ENCODE measurements at regions not wholly inside any gene's neighbourhood (a gene's known extent, or its start where the extent isn't known, plus 50 kb on each side); places are given as distances from the start of the nearest gene placed in this dataset.

DNA sequence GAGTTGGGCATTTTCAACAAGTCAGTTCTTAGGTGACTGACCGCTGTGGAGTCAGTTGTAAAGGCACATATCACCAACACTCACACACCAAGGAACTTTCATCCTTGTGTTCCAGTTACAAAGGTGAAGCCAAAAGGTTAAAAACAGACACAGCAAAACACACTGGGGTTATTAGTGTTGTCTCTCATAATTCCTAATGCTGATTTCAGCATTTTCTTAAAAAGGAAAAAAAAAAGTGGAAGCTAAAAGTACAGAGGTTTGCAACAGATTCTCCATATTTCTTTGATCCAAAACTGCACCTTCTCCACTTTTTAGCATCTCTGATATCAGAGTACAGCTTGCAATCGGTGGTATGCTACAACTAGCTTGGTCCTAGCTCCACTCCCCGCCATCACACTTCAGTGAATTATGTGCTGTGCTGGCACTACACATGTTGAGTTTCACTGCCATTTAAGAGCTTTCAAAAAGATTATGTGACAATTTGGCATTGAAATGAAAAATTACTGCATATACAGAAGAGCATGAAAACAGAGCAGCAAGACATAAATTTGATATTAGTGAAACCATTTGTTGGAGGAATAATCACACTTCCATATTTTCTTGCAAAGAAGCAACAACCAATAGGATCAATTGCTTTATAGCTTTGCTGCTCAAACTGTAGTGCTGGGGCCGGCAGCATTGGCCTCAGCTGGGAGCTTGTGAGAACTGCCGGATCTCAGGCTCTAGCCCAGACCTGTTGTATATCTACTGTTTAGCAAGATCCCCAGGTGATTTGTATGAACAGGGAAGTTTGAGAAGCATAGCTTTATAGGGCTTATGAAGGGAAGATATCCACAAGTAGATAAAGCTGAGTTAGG is 62.3 kb upstream of the DAPL1 start:
- Histone ChIP-seq H3K9me3 (ENCODE audit: insufficient read depth, low read depth, low read length) (no peaks in the 10 kb centered on the region), H3K27me3 (ENCODE audit: insufficient read depth, low read length, poor library complexity, severe bottlenecking) (peaks cover 6% of the 10 kb centered on the region), H2AFZ (ENCODE audit: low read length) (no peak overlapping the region), H3K9ac (ENCODE audit: low read depth, low read length, poor library complexity, severe bottlenecking) (no peak overlapping the region), H3K4me3 (ENCODE audit: low read length, poor library complexity, severe bottlenecking) (no peak overlapping the region), H4K20me1 (ENCODE audit: insufficient read depth, low read length, poor library complexity, severe bottlenecking) (no peaks in the 10 kb centered on the region), H3K4me2 (ENCODE audit: low read depth, low read length, poor library complexity, severe bottlenecking) (no peak overlapping the region), H3K4me1 (ENCODE audit: insufficient read depth, low read length, poor library complexity, severe bottlenecking) (no peaks in the 10 kb centered on the region), H3K79me2 (ENCODE audit: insufficient read depth, low read length) (no peaks in the 10 kb centered on the region), H3K9me2 (replicated peaks; ENCODE audit: low read depth, low read length) (no peaks in the 10 kb centered on the region), H3K36me3 (ENCODE audit: insufficient read depth, low read length) (no peaks in the 10 kb centered on the region), H3F3A (ENCODE audit: low read depth) (no peaks in the 10 kb centered on the region)
- TF ChIP-seq, protein P1, sequence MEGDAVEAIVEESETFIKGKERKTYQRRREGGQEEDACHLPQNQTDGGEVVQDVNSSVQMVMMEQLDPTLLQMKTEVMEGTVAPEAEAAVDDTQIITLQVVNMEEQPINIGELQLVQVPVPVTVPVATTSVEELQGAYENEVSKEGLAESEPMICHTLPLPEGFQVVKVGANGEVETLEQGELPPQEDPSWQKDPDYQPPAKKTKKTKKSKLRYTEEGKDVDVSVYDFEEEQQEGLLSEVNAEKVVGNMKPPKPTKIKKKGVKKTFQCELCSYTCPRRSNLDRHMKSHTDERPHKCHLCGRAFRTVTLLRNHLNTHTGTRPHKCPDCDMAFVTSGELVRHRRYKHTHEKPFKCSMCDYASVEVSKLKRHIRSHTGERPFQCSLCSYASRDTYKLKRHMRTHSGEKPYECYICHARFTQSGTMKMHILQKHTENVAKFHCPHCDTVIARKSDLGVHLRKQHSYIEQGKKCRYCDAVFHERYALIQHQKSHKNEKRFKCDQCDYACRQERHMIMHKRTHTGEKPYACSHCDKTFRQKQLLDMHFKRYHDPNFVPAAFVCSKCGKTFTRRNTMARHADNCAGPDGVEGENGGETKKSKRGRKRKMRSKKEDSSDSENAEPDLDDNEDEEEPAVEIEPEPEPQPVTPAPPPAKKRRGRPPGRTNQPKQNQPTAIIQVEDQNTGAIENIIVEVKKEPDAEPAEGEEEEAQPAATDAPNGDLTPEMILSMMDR (conservative IDR thresholded peaks at IDR 0.05; ENCODE audit: low read length), result no peak

DNA sequence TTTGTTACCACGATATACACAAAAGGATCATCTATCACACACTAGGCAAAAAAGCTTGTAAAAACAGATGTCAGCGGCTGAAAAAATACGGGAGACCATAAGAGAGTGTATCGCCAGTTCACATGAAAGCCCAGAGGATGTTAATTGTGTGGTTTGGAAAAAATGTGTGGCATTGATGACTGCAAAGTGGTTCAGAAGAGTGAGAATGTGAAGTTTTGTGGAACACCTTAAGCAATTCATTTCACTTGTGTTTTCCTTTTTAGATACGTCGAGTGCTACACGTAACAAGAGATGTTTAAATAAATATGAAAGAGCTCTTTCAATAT is 61.7 kb upstream of the DAPL1 start:
- H3K27me3 ChIP-seq (ENCODE audit: insufficient read depth, low read length, poor library complexity, severe bottlenecking), result peaks cover 6% of the 10 kb centered on the region
- no peak overlapping the region for H2AFZ ChIP-seq (ENCODE audit: low read length)
- no peaks in the 10 kb centered on the region for H3F3A ChIP-seq (ENCODE audit: low read depth)
- no peak overlapping the region for H3K4me2 ChIP-seq (ENCODE audit: low read depth, low read length, poor library complexity, severe bottlenecking)
- no peaks in the 10 kb centered on the region for H3K79me2 ChIP-seq (ENCODE audit: insufficient read depth, low read length)
- H3K4me3 ChIP-seq (ENCODE audit: low read length, poor library complexity, severe bottlenecking), result no peak overlapping the region
- no peak overlapping the region for H3K9ac ChIP-seq (ENCODE audit: low read depth, low read length, poor library complexity, severe bottlenecking)
- no peaks in the 10 kb centered on the region for H4K20me1 ChIP-seq (ENCODE audit: insufficient read depth, low read length, poor library complexity, severe bottlenecking)
- no peaks in the 10 kb centered on the region for H3K9me3 ChIP-seq (ENCODE audit: insufficient read depth, low read depth, low read length)
- TF ChIP-seq, protein P1 (conservative IDR thresholded peaks at IDR 0.05; ENCODE audit: low read length), result no peak
- TF ChIP-seq EZH2phosphoT487 (IDR thresholded peaks at IDR 0.05; ENCODE audit: borderline replicate concordance), result no peak
- no peaks in the 10 kb centered on the region for H3K4me1 ChIP-seq (ENCODE audit: insufficient read depth, low read length, poor library complexity, severe bottlenecking)
- no peaks in the 10 kb centered on the region for H3K9me2 ChIP-seq (replicated peaks; ENCODE audit: low read depth, low read length)
- H3K36me3 ChIP-seq (ENCODE audit: insufficient read depth, low read length), result no peaks in the 10 kb centered on the region

DNA sequence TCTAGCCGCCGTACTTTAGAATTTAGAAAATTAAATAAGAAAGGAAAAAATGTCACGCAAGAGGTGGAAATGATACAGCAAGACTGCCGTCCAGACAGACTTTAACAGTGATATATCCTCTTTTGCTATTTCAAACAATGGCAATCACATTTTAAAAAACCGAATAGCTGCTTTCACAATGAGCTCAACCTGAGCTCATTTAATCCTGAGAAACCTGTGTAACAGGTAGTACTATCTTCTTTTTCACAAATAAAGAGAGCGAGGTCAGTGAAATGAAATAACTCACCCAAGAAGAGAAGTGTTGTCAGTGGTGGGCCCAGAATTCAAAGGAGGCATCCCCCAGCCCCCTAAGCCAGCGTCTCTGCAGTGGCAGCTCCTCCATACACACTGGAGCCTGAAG is 60.7 kb upstream of the DAPL1 start:
- H3K9me2 ChIP-seq (replicated peaks; ENCODE audit: low read depth, low read length), result no peaks in the 10 kb centered on the region
- H3K27me3 ChIP-seq (ENCODE audit: insufficient read depth, low read length, poor library complexity, severe bottlenecking), result peaks cover 6% of the 10 kb centered on the region
- no peaks in the 10 kb centered on the region for H3K79me2 ChIP-seq (ENCODE audit: insufficient read depth, low read length)
- no peak overlapping the region for H2AFZ ChIP-seq (ENCODE audit: low read length)
- H3K9ac ChIP-seq (ENCODE audit: low read depth, low read length, poor library complexity, severe bottlenecking), result no peak overlapping the region
- H3K36me3 ChIP-seq (ENCODE audit: insufficient read depth, low read length), result no peaks in the 10 kb centered on the region
- H3F3A ChIP-seq (ENCODE audit: low read depth), result no peaks in the 10 kb centered on the region
- no peaks in the 10 kb centered on the region for H3K9me3 ChIP-seq (ENCODE audit: insufficient read depth, low read depth, low read length)
- H4K20me1 ChIP-seq (ENCODE audit: insufficient read depth, low read length, poor library complexity, severe bottlenecking), result no peaks in the 10 kb centered on the region
- no peaks in the 10 kb centered on the region for H3K4me1 ChIP-seq (ENCODE audit: insufficient read depth, low read length, poor library complexity, severe bottlenecking)
- H3K4me3 ChIP-seq (ENCODE audit: low read length, poor library complexity, severe bottlenecking), result no peak overlapping the region
- H3K4me2 ChIP-seq (ENCODE audit: low read depth, low read length, poor library complexity, severe bottlenecking), result no peak overlapping the region
- no peak for TF ChIP-seq EZH2phosphoT487 (IDR thresholded peaks at IDR 0.05; ENCODE audit: borderline replicate concordance)
- TF ChIP-seq, protein P1 (conservative IDR thresholded peaks at IDR 0.05; ENCODE audit: low read length), result no peak
